Neuronal stem cell (in vitro differentiated cells): ENCODE measurements at regions not wholly inside any gene's neighbourhood (a gene's known extent, or its start where the extent isn't known, plus 50 kb on each side); places are given as distances from the start of the nearest gene placed in this dataset.

Source experiments
- DNase-seq: peaks from one replicate; pipeline ENCODE4 v3.0.0-alpha.2; 2013; ENCODE audit warnings: low spot score
- H2AFZ ChIP-seq: one replicate; pipeline ENCODE4 v1.6.1; 2013; ENCODE audit warnings: mild to moderate bottlenecking, low read length, inconsistent platforms
- H2AK5ac ChIP-seq: 2 replicates; pipeline ENCODE4 v1.6.1; 2013; ENCODE audit warnings: low read depth, mild to moderate bottlenecking, inconsistent platforms, low read length, moderate library complexity, mixed read lengths
- H2BK120ac ChIP-seq: 2 replicates; pipeline ENCODE4 v1.6.1; 2013; ENCODE audit warnings: low read depth, mild to moderate bottlenecking, inconsistent platforms, low read length, moderate library complexity, mixed read lengths
- H2BK12ac ChIP-seq: one replicate; pipeline ENCODE4 v1.6.1; 2013; ENCODE audit warnings: low read length, inconsistent platforms
- H2BK15ac ChIP-seq: 2 replicates; pipeline ENCODE4 v1.6.1; 2013; ENCODE audit warnings: mild to moderate bottlenecking, low read length, inconsistent platforms, mixed read lengths
- H2BK5ac ChIP-seq: one replicate; pipeline ENCODE4 v1.6.1; 2013; ENCODE audit warnings: inconsistent platforms, mild to moderate bottlenecking, low read length, moderate library complexity
- H3K14ac ChIP-seq: one replicate; pipeline ENCODE4 v1.6.1; 2013; ENCODE audit warnings: low read length, inconsistent platforms
- H3K18ac ChIP-seq: 2 replicates; pipeline ENCODE4 v1.6.1; 2013; ENCODE audit warnings: low read length, inconsistent platforms
- H3K23ac ChIP-seq: 2 replicates; pipeline ENCODE4 v1.6.1; 2013; ENCODE audit warnings: low read depth, mild to moderate bottlenecking, mixed read lengths, low read length, inconsistent platforms; ENCODE audit not compliant: poor library complexity
- H3K27ac ChIP-seq: replicated peaks from 3 replicates; pipeline ENCODE4 v1.5.1; 2013; ENCODE audit warnings: low read length, inconsistent platforms
- H3K27me3 ChIP-seq, 3 experiments: 2 replicates each; pipeline ENCODE4 v1.6.1; 2013; ENCODE audit warnings: low read length in 3 of 3, mild to moderate bottlenecking in 2 of 3, inconsistent platforms in 1 of 3, low read depth in 1 of 3, mixed read lengths in 1 of 3, moderate library complexity in 1 of 3; ENCODE audit not compliant: control insufficient read depth in 3 of 3, insufficient read depth in 3 of 3
- H3K36me3 ChIP-seq, 2 donors: replicated peaks in 1 of 2; 2 replicates each; pipeline ENCODE4 v1.6.1; 2013; ENCODE audit warnings: low read length in 2 of 2; ENCODE audit not compliant: control insufficient read depth in 2 of 2, insufficient read depth in 2 of 2
- H3K4ac ChIP-seq: 2 replicates; pipeline ENCODE4 v1.6.1; 2013; ENCODE audit warnings: inconsistent platforms, mild to moderate bottlenecking, low read length, moderate library complexity
- H3K4me1 ChIP-seq, 2 donors: 1 replicate in 1 of 2; 2 replicates in 1 of 2; pipeline ENCODE4 v1.6.1; 2013; ENCODE audit warnings: low read length in 2 of 2, low read depth in 1 of 2; ENCODE audit not compliant: control insufficient read depth in 2 of 2, insufficient read depth in 1 of 2
- H3K4me2 ChIP-seq: one replicate; pipeline ENCODE4 v1.6.1; 2013; ENCODE audit warnings: mild to moderate bottlenecking, low read length, inconsistent platforms; ENCODE audit not compliant: insufficient read depth, poor library complexity, severe bottlenecking
- H3K4me3 ChIP-seq, 2 donors: 2 replicates each; pipeline ENCODE4 v1.5.1; 2013; ENCODE audit warnings: low read length in 2 of 2, mild to moderate bottlenecking in 2 of 2, inconsistent platforms in 1 of 2, moderate library complexity in 1 of 2
- H3K79me1 ChIP-seq: one replicate; pipeline ENCODE4 v1.6.1; 2013; ENCODE audit warnings: low read depth, mild to moderate bottlenecking, inconsistent platforms, low read length, moderate library complexity
- H3K9ac ChIP-seq: one replicate; pipeline ENCODE4 v1.6.1; 2013; ENCODE audit warnings: mild to moderate bottlenecking, low read depth, low read length, inconsistent platforms; ENCODE audit not compliant: poor library complexity
- H3K9me3 ChIP-seq, 2 donors: replicated peaks in 1 of 2; 2 replicates each; pipeline versions ENCODE3 to v1.6.1; 2013; ENCODE audit warnings: low read length in 2 of 2, mild to moderate bottlenecking in 2 of 2, inconsistent platforms in 1 of 2, low read depth in 1 of 2, mixed read lengths in 1 of 2, moderate library complexity in 1 of 2; ENCODE audit not compliant: control insufficient read depth in 2 of 2, insufficient read depth in 1 of 2
- H4K8ac ChIP-seq: one replicate; pipeline ENCODE4 v1.6.1; 2013; ENCODE audit warnings: low read depth, mild to moderate bottlenecking, inconsistent platforms, low read length, moderate library complexity
- H4K91ac ChIP-seq: one replicate; pipeline ENCODE4 v1.6.1; 2013; ENCODE audit warnings: low read length, low read depth, mild to moderate bottlenecking, inconsistent platforms; ENCODE audit not compliant: poor library complexity
- WGBS, 2 donors: extraction: QIAGEN DNeasy Blood & Tissue Kit; methylation state at CpG; one replicate each; pipeline ENCODE4 v1.1.7; 2013; ENCODE audit warnings: missing lambda C conversion rate in 2 of 2, mixed read lengths in 1 of 2; ENCODE audit not compliant: insufficient read length in 2 of 2, insufficient replicate concordance in 1 of 2; ENCODE audit errors: extremely low coverage in 2 of 2; 5-methylcytosine and 5-hydroxymethylcytosine counted together

GRCh38 chr7:46153583-46153950, 232.5 kb upstream of the IGFBP3 start:
- Histone ChIP-seq H3K18ac (no peak overlapping the region), H3K27me3 (no peaks in the 10 kb centered on the region), H4K91ac (no peak overlapping the region), H3K4me1 (no peaks in the 10 kb centered on the region), H3K14ac (no peak overlapping the region), H3K23ac (no peak overlapping the region), H3K9me3 (no peaks in the 10 kb centered on the region), H2AFZ (peak overlapping the region; percentile 19), H3K27ac (no peak overlapping the region), H3K4ac (no peak overlapping the region), H3K4me3 (no peak overlapping the region), H3K4me2 (no peak overlapping the region), H2AK5ac (no peak overlapping the region), H3K36me3 (no peaks in the 10 kb centered on the region), H3K79me1 (no peaks in the 10 kb centered on the region), H4K8ac (no peak overlapping the region), H2BK12ac (no peak overlapping the region), H3K9ac (no peak overlapping the region), H2BK120ac (no peak overlapping the region), H2BK15ac (no peak overlapping the region), H2BK5ac (no peak overlapping the region)
- no peak for DNase-seq
- WGBS, 2 donors = no CpG with 5 or more reads among the region's 1 CpG

- H2AFZ ChIP-seq = no peak overlapping the region
- no peak overlapping the region for H3K18ac ChIP-seq
- no peaks in the 10 kb centered on the region for H3K4me1 ChIP-seq
- no peaks in the 10 kb centered on the region for H3K36me3 ChIP-seq
- no peaks in the 10 kb centered on the region for H3K27me3 ChIP-seq
- no peak overlapping the region for H2BK120ac ChIP-seq
- H3K14ac ChIP-seq = no peak overlapping the region
- H3K4ac ChIP-seq = no peak overlapping the region
- H3K9ac ChIP-seq = no peak overlapping the region
- H3K4me2 ChIP-seq = no peak overlapping the region
- no peaks in the 10 kb centered on the region for H3K9me3 ChIP-seq
- H3K23ac ChIP-seq = no peak overlapping the region
- H2AK5ac ChIP-seq = no peak overlapping the region
- H4K8ac ChIP-seq = no peak overlapping the region
- no peak overlapping the region for H4K91ac ChIP-seq
- H3K27ac ChIP-seq = no peak overlapping the region
- H2BK12ac ChIP-seq = no peak overlapping the region
- no CpG with 5 or more reads among the region's 2 CpGs for WGBS, 2 donors
- no peaks in the 10 kb centered on the region for H3K79me1 ChIP-seq
- no peak overlapping the region for H3K4me3 ChIP-seq
- DNase-seq = no peak
- no peak overlapping the region for H2BK5ac ChIP-seq
- H2BK15ac ChIP-seq = no peak overlapping the region
These were observed 231.6 kb upstream of the IGFBP3 start for GRCh38 chr7:46152696-46153095.

DNA sequence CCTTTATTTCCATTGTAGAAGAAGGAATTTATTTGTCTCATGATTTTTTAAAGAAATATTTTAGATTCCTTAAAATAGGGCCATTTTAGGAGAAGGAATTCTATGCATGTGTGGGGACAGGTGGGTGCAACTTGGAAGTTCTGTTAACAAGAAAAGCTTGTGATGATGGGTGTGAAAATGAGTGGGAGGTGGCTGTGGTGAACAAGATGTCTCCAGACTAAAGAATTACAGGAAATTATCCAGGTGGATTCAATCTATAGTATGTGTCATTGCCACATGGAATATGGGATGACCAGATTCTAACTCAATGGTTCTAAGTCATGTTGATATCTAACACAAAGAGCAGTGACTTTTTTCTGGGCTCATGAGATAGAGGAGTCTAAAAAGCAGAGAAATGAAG, 229.6 kb upstream of the IGFBP3 start:
- no peak overlapping the region for H3K27ac ChIP-seq
- no peak overlapping the region for H2BK120ac ChIP-seq
- no peak overlapping the region for H3K4ac ChIP-seq
- no peaks in the 10 kb centered on the region for H3K36me3 ChIP-seq
- H3K27me3 ChIP-seq = no peaks in the 10 kb centered on the region
- no peak overlapping the region for H2BK12ac ChIP-seq
- H3K9ac ChIP-seq = no peak overlapping the region
- no peak overlapping the region for H4K91ac ChIP-seq
- no peak overlapping the region for H3K18ac ChIP-seq
- no peak overlapping the region for H2BK15ac ChIP-seq
- H3K14ac ChIP-seq = no peak overlapping the region
- no peak overlapping the region for H3K23ac ChIP-seq
- no peak overlapping the region for H3K4me2 ChIP-seq
- no peak overlapping the region for H4K8ac ChIP-seq
- H3K4me3 ChIP-seq = no peak overlapping the region
- DNase-seq = no peak
- no peaks in the 10 kb centered on the region for H3K79me1 ChIP-seq
- no peak overlapping the region for H2AK5ac ChIP-seq
- H2BK5ac ChIP-seq = no peak overlapping the region
- H2AFZ ChIP-seq = no peak overlapping the region
- no peaks in the 10 kb centered on the region for H3K9me3 ChIP-seq
- peaks cover 0 to 4% of the 10 kb centered on the region in 2 donors for H3K4me1 ChIP-seq

- no peak overlapping the region for H2BK5ac ChIP-seq
- H3K9me3 ChIP-seq = no peaks in the 10 kb centered on the region
- no peak overlapping the region for H3K4me3 ChIP-seq
- no peak overlapping the region for H3K4ac ChIP-seq
- H3K36me3 ChIP-seq = no peaks in the 10 kb centered on the region
- H2BK12ac ChIP-seq = peak overlapping the region; percentile 89
- no peak overlapping the region for H2BK15ac ChIP-seq
- no peak overlapping the region for H3K27ac ChIP-seq
- H4K91ac ChIP-seq = no peak overlapping the region
- no peak for DNase-seq
- no peak overlapping the region for H4K8ac ChIP-seq
- H3K18ac ChIP-seq = no peak overlapping the region
- H3K9ac ChIP-seq = no peak overlapping the region
- H2BK120ac ChIP-seq = no peak overlapping the region
- no CpG with 5 or more reads among the region's 1 CpG for WGBS, 2 donors
- H3K27me3 ChIP-seq = no peaks in the 10 kb centered on the region
- H2AFZ ChIP-seq = no peak overlapping the region
- no peak overlapping the region for H3K14ac ChIP-seq
- no peak overlapping the region for H2AK5ac ChIP-seq
- H3K4me1 ChIP-seq = peaks cover 2 to 4% of the 10 kb centered on the region in 2 donors
- no peak overlapping the region for H3K23ac ChIP-seq
- H3K4me2 ChIP-seq = no peak overlapping the region
- no peaks in the 10 kb centered on the region for H3K79me1 ChIP-seq
These were observed 229.1 kb upstream of the IGFBP3 start for GRCh38 chr7:46150202-46150601.
